ENCODE measurements at regions not wholly inside any gene's neighbourhood (a gene's known extent, or its start where the extent isn't known, plus 50 kb on each side); places are given as distances from the start of the nearest gene placed in this dataset.

DNA sequence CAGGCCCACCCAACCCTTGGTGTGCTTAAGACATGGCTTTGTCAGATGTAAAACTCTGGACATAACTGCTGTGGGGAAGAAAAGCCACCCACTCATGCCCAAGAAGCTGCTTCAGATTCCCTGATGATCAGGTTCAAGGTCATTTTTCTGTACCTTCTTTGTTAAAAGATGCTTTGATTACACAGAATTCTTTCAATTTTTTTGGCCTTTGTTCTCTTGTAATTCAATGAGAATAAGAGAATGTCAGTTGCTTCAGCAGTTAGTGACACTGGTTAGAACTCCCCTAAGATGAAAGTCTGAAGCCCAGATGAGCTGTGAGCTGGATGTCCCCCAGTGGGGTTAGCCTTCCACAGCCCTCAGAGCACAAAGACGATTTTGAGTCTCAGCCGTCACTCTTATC lies 152.7 kb downstream of the CHRM3 start:
- no peak for DNase-seq

DNA sequence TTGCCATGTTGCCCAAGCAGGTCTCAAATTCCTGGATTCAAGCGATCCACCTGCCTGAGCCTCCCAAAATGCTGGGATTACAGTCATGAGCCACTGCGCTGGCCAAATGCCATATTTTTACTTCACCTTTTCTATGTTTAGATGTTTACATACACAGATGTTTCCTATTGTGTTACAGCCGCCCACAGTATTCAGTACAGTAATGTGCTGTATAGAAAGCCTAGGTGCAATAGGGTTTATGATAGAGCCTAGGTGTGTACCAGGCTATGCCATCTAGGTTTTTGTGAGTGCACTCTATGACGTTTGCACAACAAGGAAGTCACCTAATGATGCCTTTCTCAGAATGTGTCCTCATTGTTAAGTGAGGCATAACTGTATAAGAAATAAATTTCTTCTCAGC lies 153.4 kb downstream of the CHRM3 start:
- DNase-seq = no peak

DNA sequence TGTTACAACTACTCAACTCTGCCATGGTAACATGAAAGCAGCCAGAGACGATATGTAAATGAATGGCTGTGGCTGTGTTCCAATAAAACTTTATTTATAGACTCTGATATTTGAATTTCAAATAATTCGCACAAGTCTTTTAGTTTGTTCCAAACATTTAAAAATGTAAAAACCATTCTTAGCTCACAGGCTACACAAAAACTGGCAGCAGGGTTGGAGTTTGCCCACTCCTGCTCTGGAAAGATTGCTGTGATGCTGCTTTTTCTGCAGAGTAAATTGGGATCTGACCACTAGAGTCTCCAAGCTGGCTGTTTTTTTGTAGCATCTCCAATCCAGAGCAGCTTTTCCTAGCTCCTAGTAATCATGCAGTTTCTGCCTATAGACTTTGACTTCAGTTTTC lies 157.5 kb downstream of the CHRM3 start:
- no peak for DNase-seq

DNA sequence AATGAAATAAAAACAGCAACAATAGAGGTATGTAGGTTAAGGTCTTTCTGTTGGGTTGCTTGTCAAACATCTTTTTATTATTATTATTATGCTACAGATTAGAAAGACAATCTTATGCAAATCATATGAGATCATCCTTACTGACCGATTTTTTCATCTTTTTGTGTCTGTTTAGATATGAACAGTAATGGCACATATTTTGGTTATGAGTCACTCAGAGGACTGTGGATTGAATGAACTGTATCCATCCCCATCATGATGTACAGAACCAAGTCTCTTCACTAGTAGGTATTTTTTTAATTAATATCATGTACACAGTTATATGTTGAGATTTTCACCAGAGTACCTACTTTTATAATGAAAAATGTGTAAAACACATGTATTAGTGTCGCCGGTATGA lies 159.1 kb downstream of the CHRM3 start:
- no peak for DNase-seq

DNA sequence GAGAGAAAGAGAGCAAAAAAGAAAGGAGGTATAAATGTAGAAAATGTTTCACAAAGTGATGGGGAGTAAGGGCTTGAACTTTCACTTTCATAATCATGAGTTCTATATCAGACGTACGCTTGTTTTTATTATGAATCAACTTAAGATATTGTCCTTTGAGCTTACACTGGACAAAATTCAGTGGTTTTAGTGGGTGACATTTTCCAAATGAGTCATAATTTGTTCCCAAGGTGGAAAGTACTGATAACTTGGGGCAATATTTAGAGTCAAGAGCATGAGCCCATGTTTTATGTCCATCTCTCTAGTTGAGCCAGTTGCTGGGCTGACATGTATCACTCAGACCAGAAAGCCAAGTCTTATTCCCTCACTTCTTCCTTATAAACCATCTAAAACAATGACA lies 161.6 kb downstream of the CHRM3 start:
- no peak for DNase-seq

DNA sequence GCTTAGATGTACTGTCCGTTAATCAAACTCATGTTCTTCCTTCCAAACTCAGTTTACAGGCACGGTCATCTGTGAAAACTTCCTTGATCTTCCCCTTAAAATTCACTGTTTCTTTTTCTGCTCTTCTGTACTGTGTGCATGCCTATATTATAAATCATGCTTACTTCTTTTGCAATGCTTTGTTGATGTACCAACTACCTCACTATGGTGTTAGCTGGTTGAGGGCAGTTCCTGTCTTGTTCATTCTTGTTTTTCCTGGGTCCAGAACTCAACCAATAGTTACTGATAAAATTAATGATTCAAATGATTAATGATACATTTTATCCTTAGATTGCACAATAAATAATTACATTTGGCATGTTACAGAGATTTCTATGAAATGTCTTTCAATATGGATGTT lies 163.8 kb downstream of the CHRM3 start:
- DNase-seq = no peak

DNA sequence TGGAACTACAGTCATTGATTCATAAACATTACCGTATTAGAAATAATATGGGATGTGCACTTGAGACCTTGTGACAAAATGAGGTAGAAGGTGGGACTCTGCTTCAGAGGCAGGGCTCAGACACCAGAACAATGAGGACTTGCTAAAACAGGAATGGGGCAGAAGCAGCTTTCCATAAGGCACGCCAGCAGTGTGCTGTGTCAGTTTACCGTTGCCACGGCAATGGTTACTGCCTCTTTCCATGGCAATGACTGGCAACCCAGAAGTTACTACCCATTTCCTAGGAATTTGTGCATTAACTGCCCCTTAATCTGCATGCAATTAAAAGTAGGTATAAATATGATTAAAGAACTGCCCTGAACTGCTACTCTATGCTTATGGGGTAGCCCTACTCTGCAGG lies 169.0 kb downstream of the CHRM3 start:
- peak; percentile 43 for DNase-seq

DNA sequence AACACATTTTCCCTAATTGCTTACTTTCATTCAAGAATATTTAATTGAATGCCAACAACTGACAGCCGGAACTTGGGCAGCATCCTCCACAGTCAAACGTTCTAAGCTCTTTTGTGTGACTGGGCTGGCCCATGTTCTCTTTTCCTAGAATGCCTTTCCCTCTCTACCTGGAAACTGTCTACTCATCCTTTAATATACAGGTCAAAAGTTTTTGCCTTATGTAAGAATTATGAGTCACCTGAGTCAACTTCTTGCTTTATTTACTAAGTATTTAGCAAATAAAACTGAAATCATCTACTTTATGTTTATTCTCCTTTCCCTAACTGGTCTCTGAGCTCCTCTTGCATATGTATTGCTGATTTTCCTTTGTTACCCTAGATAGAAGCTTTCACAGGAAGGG lies 172.2 kb downstream of the CHRM3 start:
- no peak for DNase-seq

DNA sequence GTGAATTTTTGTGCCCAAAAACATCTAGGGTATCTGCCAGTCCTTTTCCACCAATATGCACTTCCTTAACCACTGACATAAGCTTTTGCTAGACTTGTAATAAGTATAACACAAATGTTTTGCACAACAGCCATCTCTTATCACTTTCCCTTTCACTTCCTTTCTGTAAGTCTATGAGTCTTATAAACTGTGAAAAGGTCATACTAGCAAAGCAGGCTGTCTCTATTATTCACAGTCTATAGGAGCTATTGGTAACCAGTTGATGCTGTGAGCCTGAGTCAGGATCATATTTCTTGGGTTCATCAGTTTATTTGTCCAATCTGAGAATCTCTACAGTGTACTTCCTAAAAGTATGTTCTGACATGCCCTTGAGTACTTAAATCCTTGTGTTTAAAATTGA lies 172.6 kb downstream of the CHRM3 start:
- DNase-seq = no peak

DNA sequence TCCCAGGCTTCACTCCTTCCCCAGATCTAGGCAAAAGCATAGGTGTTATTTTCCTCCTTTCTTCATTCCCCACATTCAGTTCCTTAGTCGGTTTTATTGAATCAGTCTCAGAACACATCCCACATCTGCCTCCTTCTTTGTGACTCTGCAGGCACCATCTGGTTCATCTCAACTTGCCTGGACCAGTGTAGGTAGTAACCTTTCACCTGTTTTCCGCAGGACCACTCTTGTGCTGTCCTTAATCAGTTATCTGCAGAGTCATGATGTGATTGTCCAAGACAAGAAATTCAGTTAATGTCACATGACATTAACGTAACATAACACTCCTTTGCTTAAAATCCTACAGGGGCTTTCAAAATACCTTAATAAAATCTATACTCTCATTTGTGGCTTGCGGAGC lies 174.6 kb downstream of the CHRM3 start:
- DNase-seq = no peak

DNA sequence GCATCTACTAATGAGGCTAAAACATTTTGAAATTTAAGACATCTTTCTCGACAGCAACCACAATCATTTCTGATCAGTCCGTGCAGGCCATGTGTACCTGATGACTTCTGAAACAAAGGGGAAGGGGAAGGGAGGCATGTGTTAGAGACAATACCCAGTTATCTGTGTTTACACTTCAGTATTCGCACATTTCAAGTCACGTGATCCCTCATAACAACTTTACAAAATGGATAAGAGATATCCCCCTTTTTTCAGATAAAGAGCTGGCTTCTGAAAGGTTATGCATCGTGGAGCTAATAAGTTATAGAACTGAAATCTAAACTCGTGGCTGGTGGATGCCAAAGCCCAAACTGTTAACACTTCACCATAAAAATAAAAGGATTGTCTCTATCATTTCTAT lies 175.7 kb downstream of the CHRM3 start:
- DNase-seq = no peak

DNA sequence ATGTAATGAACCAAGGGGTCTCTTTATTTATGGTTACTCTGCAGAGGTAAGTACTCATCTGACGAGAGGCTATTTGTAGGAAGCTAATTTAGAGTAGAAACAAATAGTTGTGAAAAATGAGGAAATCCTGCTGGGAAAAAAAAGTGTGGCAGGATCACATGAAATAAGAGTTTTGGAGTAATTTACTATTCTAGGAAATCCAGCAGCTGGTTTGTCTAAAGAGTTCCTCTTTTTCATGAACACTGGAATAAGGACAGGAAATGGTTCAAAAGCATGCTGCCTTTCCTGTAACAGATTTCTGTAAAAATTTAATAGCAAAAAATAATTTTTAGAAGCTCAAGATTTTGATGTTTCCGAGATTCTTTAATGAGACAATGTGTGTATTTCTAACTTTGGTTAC lies 177.3 kb downstream of the CHRM3 start:
- DNase-seq = no peak

DNA sequence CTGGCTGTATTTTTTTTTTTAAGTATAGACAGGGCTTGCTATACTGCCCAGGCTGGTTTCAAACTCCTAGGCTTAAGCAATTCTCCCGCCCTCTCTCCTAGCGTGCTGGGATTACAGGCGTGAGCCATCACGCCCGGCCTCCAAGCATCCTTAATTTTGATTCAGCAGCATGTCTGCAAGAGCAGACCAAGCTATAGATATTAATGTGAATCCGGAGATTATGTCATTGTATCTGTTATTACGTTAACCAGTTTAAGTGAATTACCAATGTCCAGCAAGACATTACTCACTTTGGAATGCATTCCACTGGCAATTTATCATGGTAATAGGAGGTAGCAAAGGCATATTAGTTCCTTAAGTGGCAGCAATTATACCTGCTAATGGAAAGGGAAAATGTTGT lies 179.7 kb downstream of the CHRM3 start:
- no peak for DNase-seq

DNA sequence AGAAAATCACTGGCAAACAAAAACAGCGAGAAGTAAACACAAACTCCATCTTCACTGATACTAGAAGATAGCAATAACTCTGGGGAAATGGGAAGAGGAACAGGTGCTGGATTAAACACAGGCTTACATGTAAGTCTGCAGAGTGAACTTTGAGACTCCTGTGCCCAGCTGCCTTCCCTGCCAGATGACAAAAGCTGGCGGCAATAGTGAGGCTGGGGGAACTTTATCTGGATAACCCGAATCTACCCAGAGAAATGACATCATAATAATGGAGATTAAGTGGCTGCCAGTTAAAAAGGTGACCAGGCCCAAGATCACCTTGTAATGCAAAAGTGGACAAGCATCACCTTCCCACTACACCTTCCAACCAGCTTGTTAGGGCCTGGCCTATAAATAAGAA lies 184.5 kb downstream of the CHRM3 start:
- DNase-seq = no peak

DNA sequence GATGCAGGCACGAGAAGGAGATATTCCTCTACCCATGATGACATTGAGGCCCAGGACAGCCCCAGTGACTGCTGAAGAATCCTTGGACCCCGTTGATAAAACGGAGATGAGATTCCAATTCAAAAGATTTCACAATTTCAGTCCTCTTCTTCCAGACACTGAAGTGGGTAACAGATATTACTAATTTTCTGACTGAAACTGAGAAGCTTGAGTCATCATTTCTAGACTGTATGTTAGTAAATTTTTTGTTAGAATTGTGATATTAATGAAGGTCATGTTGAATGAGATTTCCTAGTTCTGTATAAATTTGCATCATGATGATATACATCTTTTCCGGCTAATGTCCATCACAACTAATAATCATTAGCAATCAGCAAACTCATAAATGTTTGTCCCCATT lies 185.8 kb downstream of the CHRM3 start:
- no peak for DNase-seq

DNA sequence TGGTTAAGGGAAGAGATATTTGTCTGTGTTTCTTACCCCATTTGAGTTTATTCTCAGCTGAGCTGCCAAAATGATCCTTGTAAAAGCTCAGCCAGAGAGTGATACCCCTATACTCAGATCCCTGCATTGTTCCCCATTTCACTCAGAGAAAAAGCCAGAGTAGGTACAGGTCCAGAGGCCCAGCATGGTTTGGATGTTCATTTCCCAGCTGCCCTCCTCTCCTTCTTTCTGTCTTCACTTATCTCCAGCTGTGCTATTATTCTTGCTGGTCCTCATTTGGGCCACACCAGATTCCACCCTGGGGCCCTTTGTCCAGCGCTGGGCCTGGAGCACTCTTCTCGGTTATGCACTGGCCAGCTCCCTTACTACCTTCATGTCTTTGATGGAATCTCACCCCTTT lies 187.7 kb downstream of the CHRM3 start:
- no peak for DNase-seq

DNA sequence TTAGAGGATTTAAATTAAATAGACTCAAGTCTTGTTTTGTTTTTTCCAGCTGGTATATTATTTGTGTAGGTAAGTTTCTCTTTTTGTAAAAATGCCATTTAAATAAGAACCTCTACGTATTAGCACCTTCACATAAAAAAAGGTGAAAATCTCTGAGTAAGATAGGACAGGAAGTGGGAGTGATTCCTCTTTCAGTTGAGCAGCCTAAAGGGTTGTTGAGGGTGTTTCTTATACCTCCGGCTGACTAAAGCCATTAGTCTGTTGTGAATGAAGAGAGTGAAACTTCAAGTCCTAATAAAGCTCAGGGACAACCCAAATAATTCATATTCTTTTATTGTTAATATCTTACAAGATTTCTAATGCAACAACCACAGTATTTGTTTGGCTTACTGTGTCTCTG lies 188.7 kb downstream of the CHRM3 start:
- no peak for DNase-seq

DNA sequence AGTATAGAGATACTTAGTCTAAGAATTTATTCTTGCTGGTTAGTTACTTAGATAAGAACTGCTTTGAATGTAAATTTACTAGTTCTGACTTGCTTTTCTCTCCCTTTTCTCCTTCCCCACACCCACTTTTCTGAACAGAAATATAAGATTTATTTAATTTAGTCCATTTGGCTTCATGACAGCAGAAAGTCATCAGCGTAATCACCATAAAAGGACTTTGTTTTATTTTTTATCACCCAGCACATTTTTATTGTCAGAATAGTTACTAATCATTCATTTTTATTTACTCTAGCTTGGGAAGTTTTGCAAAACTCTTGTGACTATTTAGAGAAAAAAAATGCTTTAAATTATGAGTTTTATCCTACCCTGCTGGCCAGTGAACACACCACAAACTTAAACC lies 197.2 kb downstream of the CHRM3 start:
- DNase-seq = no peak

DNA sequence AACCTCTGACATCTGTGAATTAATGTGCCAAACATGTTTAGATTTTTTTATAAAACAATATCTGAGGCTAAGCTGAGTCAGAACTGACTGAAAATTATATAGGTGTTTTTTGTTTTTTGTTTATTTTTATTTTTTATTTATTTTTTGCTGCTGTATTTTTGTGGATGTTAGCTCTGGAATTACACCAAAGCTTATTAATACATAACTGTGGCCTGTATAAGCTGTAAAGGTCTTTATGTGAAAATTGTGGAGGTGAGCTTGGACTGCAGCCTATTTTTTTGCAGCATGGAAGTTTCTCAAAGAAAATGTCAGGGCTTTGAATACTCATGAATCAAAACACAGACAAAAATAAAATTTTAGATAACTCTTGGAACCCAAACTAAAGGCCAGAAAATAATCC lies 199.8 kb downstream of the CHRM3 start:
- no peak for DNase-seq

DNA sequence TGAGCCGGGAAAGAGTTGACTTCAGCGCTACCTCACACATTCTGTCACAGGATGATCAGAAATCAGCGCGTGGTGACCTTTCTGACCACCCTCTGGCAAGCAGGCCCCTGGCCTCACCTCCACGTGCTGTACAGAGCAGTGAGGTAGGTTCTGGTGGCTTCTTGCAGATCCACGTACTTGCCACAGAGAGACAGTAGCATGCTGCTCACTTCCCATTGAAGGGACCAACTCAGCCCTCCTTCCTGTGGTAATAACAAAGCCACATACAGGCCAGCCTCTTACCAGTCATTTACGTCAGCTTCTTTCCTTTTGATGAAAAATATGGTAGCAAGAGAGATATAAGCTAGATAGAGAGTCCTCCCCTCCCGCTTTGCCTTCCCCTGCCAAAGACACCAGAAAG lies 200.7 kb downstream of the CHRM3 start:
- no peak for DNase-seq

DNA sequence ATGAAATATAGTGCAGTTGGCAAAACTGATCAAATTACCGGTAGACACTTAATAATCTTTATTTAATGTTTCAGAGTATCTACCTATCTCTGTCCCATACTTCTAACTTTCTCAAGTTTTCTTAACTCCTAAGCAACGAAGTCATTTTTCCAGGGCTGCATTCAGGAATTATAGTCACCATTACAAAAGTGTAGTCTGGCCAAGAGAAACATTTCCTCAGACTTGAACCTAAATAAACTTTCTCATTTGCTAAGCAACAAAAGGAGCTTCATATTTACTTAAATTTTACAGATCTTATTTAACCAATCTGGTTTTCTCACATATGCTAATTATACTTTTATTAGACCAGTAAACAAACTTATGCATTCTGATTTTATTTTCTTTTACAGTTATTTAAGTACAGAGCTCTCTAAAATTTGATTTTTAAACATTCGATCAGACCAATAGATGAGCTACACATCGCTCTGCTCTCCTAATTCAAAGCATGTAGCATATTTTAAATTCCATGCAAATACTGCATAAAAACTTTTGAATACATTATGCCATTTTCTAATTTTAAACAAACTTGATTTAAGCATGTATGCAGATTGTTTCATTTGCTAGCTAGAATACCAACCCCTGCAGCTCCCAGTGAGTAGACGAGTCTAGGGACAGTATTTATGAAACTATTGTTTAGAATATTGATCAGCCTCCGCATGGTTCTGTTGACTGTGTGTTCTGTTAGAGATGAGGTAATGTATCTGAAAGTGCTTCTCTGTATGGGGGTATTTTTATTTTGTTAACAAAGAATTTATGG lies 201.4 kb downstream of the CHRM3 start:
- no peak for DNase-seq

DNA sequence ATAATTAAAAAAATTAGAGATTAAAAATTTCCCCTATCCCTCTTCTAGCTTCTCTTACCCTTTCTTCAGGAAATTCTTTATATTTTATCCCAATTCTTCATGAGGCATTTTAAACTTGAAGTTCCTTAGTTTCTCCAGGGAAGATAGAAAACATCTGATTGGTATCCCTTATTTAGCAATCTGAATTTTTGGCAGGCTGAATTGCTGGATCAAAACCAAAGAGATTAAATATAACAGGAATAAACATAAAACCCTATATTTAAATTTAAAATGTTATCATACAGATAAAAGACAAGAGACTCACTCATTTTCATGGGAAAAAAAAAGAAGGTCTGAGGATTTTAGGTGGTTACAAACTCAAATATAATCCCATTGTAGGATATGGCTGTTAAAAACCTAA lies 204.2 kb downstream of the CHRM3 start:
- DNase-seq = no peak

DNA sequence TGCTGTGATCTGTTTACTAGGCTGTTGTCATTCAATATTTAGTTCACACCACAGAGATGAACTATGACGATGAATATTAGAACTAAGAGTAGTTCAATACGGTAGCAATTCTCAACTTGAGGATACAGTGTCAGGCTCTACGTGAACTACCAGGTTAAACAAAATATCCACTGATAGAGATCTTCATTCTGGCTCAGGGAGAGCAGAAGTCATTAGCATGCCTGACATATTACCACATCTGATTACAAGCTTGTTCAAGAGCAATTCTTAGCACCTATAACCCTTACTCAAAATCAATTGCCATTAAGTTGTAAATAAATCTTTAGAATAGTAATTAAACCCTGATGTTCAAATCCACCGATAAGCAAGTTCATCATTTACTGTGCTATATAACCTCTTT lies 207.2 kb downstream of the CHRM3 start:
- no peak for DNase-seq

DNA sequence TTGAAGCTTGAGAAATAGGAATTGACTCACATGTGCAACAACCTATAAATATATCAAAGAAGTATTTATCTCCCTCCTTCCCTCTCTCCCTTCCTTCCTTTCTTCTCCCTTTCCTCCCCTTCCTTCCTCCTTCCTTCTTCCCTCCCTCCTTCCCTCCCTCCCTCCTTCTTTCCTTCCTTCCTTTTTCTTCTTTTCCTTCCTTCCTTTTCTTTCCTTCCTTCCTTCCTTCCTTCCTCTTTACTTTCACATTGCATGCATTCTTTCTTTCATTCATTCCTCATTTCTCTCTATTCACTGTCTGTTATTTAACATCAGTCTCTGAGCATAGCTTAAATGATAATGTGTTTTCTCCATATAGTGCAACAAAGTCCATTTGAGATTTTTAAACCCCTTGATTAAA lies 214.2 kb downstream of the CHRM3 start:
- no peak for DNase-seq

DNA sequence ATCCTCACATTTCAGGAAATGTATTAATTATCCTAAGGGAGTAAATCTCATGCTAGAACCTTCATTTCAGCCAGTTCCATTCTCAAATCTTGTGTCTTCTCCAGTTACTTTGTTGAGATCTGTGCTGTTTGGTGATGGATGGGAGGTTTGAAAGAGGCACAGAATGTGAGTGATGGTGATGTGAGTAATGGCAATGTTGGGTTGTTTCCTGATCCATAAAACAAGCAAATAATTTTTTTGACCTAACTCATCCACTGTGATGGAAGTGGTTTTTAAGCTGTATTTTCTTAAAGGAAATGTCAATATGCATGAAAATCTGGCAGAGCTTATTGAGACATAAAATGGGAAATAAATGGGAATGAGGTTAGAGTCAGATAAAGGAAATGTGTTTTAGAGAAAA lies 214.7 kb downstream of the CHRM3 start:
- no peak for DNase-seq

DNA sequence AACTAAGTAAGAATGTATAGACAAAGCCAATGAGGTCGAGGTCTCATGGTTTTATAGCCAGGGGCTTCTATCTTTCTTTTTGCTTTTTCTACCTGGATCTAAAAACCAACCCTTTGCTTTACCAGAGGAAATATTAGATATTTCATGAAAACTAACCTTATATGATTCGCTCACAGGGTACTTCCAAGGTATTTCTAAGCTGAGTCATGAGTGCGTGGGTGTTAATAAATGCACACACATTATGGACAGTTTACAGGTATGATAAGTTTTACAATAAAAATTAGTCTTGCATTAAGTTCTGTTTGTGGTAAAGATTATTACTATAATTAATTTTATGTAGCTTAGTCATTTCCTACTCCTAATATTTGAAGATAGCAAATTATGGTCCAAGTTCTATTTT lies 217.2 kb downstream of the CHRM3 start:
- DNase-seq = no peak

Measured in right hindlimb (tissue), 1 donor.